Trophoblast cell (in vitro differentiated cells and primary cell): ENCODE measurements at regions not wholly inside any gene's neighbourhood (a gene's known extent, or its start where the extent isn't known, plus 50 kb on each side); places are given as distances from the start of the nearest gene placed in this dataset.
"Not testable (repeated sequence)": the region's sequence is repeated elsewhere in the genome, so short reads cannot be mapped to it uniquely, and the experiment has no call there.

Experiments used
- DNase-seq, 2 donors: peaks; one replicate each; pipeline ENCODE4 v3.0.0-alpha.2; 2016
- H2AFZ ChIP-seq: 2 replicates; pipeline ENCODE4 v1.6.1; 2013; ENCODE audit warnings: low read length, moderate library complexity, mild to moderate bottlenecking; ENCODE audit not compliant: insufficient read depth, poor library complexity
- H2AK5ac ChIP-seq: 2 replicates; pipeline ENCODE4 v1.6.1; 2013; ENCODE audit warnings: mild to moderate bottlenecking, low read length
- H2BK120ac ChIP-seq: 2 replicates; pipeline ENCODE4 v1.6.1; 2013; ENCODE audit warnings: low read length, mild to moderate bottlenecking, moderate library complexity; ENCODE audit not compliant: insufficient read depth, poor library complexity
- H2BK12ac ChIP-seq: 2 replicates; pipeline ENCODE4 v1.6.1; 2013; ENCODE audit warnings: mild to moderate bottlenecking, low read length, moderate library complexity
- H2BK5ac ChIP-seq: 2 replicates; pipeline ENCODE4 v1.6.1; 2013; ENCODE audit warnings: low read length, low read depth, moderate library complexity, mild to moderate bottlenecking; ENCODE audit not compliant: poor library complexity
- H3K14ac ChIP-seq: 2 replicates; pipeline ENCODE4 v1.6.1; 2013; ENCODE audit warnings: mild to moderate bottlenecking, low read length
- H3K18ac ChIP-seq: 2 replicates; pipeline ENCODE4 v1.6.1; 2013; ENCODE audit warnings: mild to moderate bottlenecking, low read length
- H3K23ac ChIP-seq: 2 replicates; pipeline ENCODE4 v1.6.1; 2013; ENCODE audit warnings: low read length
- H3K27ac ChIP-seq: 2 replicates; pipeline ENCODE4 v1.5.1; 2013; ENCODE audit warnings: low read depth, mild to moderate bottlenecking, inconsistent platforms, low read length, moderate library complexity
- H3K27me3 ChIP-seq: 2 replicates; pipeline ENCODE4 v1.6.1; 2013; ENCODE audit warnings: inconsistent platforms, mild to moderate bottlenecking, low read length, moderate library complexity; ENCODE audit not compliant: insufficient read depth
- H3K36me3 ChIP-seq, 2 experiments: 1 replicate in 1 of 2; 2 replicates in 1 of 2; pipeline ENCODE4 v1.6.1; 2013; ENCODE audit warnings: low read length in 2 of 2, mild to moderate bottlenecking in 2 of 2, moderate library complexity in 1 of 2; ENCODE audit not compliant: insufficient read depth in 2 of 2, control insufficient read depth in 1 of 2
- H3K4ac ChIP-seq: 2 replicates; pipeline ENCODE4 v1.6.1; 2013; ENCODE audit warnings: low read depth, mild to moderate bottlenecking, low read length, moderate library complexity
- H3K4me1 ChIP-seq, 2 experiments: 1 replicate in 1 of 2; 2 replicates in 1 of 2; pipeline ENCODE4 v1.6.1; 2013; ENCODE audit warnings: low read length in 2 of 2, mild to moderate bottlenecking in 2 of 2, moderate library complexity in 1 of 2; ENCODE audit not compliant: insufficient read depth in 2 of 2, control insufficient read depth in 1 of 2
- H3K4me2 ChIP-seq: 2 replicates; pipeline ENCODE4 v1.6.1; 2013; ENCODE audit warnings: inconsistent platforms, mild to moderate bottlenecking, low read length, moderate library complexity
- H3K4me3 ChIP-seq: 2 replicates; pipeline ENCODE4 v1.5.1; 2013; ENCODE audit warnings: mild to moderate bottlenecking, low read depth, low read length, inconsistent platforms
- H3K79me1 ChIP-seq: one replicate; pipeline ENCODE4 v1.6.1; 2013; ENCODE audit warnings: low read length
- H3K79me2 ChIP-seq: 2 replicates; pipeline ENCODE4 v1.6.1; 2013; ENCODE audit warnings: low read length, mild to moderate bottlenecking; ENCODE audit not compliant: control insufficient read depth, insufficient read depth, poor library complexity
- H3K9ac ChIP-seq: 2 replicates; pipeline ENCODE4 v1.6.1; 2013; ENCODE audit warnings: mild to moderate bottlenecking, low read length
- H3K9me3 ChIP-seq: 2 replicates; pipeline ENCODE4 v1.6.1; 2013; ENCODE audit warnings: low read depth, mild to moderate bottlenecking, control low read depth, inconsistent platforms, low read length; ENCODE audit not compliant: insufficient read depth
- H4K12ac ChIP-seq: 2 replicates; pipeline ENCODE4 v1.6.1; 2013; ENCODE audit warnings: low read depth, mild to moderate bottlenecking, low read length, moderate library complexity
- H4K8ac ChIP-seq: 2 replicates; pipeline ENCODE4 v1.6.1; 2013; ENCODE audit warnings: low read depth, mild to moderate bottlenecking, low read length, moderate library complexity
- H4K91ac ChIP-seq: one replicate; pipeline ENCODE4 v1.6.1; 2013; ENCODE audit warnings: low read depth, mild to moderate bottlenecking, low read length, moderate library complexity
- WGBS: extraction: QIAGEN DNeasy Blood & Tissue Kit; methylation state at CpG from one replicate; pipeline ENCODE4 v1.1.7; 2013; ENCODE audit warnings: missing lambda C conversion rate; ENCODE audit not compliant: insufficient read length, insufficient coverage; ENCODE audit errors: extremely low coverage; 5-methylcytosine and 5-hydroxymethylcytosine counted together

- Histone ChIP-seq H3K4ac (no peak overlapping the region), H3K18ac (no peak overlapping the region)
These were observed 65.8 kb upstream of the TMTC2 start for GRCh38 chr12:82620917-82621316.

GRCh38 chr12:82625523-82625922 lies 61.2 kb upstream of the TMTC2 start:
- no peak overlapping the region for H2AFZ ChIP-seq
- H3K4me1 ChIP-seq = no peaks in the 10 kb centered on the region
- H3K27me3 ChIP-seq = no peaks in the 10 kb centered on the region
- H2BK12ac ChIP-seq = no peak overlapping the region
- H3K4ac ChIP-seq = no peak overlapping the region
- no peak for DNase-seq
- H3K79me1 ChIP-seq = no peaks in the 10 kb centered on the region
- H2BK5ac ChIP-seq = no peak overlapping the region
- H3K9me3 ChIP-seq = no peaks in the 10 kb centered on the region
- H3K4me3 ChIP-seq = no peak overlapping the region
- no peak overlapping the region for H3K27ac ChIP-seq
- H3K18ac ChIP-seq = no peak overlapping the region
- no peak overlapping the region for H3K4me2 ChIP-seq
- no peak overlapping the region for H4K8ac ChIP-seq
- no peak overlapping the region for H3K23ac ChIP-seq
- no peak overlapping the region for H4K91ac ChIP-seq
- H3K14ac ChIP-seq = no peak overlapping the region
- H3K9ac ChIP-seq = no peak overlapping the region
- H4K12ac ChIP-seq = no peak overlapping the region
- H3K36me3 ChIP-seq = no peaks in the 10 kb centered on the region
- no peaks in the 10 kb centered on the region for H3K79me2 ChIP-seq
- H2AK5ac ChIP-seq = no peak overlapping the region
- no CpG with 5 or more reads among the region's 3 CpGs for WGBS
- H2BK120ac ChIP-seq = no peak overlapping the region

More at GRCh38 chr12:82620917-82621316, 65.8 kb upstream of the TMTC2 start:
- Histone ChIP-seq H3K79me2 (no peaks in the 10 kb centered on the region), H3K36me3 (no peaks in the 10 kb centered on the region), H3K4me2 (no peak overlapping the region), H3K9me3 (no peaks in the 10 kb centered on the region), H4K12ac (no peak overlapping the region), H3K4me3 (no peak overlapping the region), H3K14ac (no peak overlapping the region), H3K4me1 (no peaks in the 10 kb centered on the region), H3K27ac (no peak overlapping the region), H2AFZ (no peak overlapping the region), H2BK5ac (no peak overlapping the region), H2BK12ac (no peak overlapping the region), H3K9ac (no peak overlapping the region), H3K79me1 (no peaks in the 10 kb centered on the region), H4K8ac (no peak overlapping the region), H4K91ac (no peak overlapping the region), H3K27me3 (no peaks in the 10 kb centered on the region), H2AK5ac (no peak overlapping the region), H3K23ac (no peak overlapping the region), H2BK120ac (no peak overlapping the region)
- no CpG with 5 or more reads among the region's 3 CpGs for WGBS
- DNase-seq = no peak

- Histone ChIP-seq H3K4me1 (no peaks in the 10 kb centered on the region), H2BK12ac (no peak overlapping the region), H3K4me3 (no peak overlapping the region), H3K27me3 (no peaks in the 10 kb centered on the region), H2BK5ac (no peak overlapping the region), H3K4ac (no peak overlapping the region), H2BK120ac (no peak overlapping the region), H3K9me3 (no peaks in the 10 kb centered on the region), H3K79me1 (no peaks in the 10 kb centered on the region), H3K36me3 (no peaks in the 10 kb centered on the region), H2AK5ac (no peak overlapping the region), H3K4me2 (no peak overlapping the region), H3K18ac (no peak overlapping the region), H3K23ac (no peak overlapping the region), H3K9ac (no peak overlapping the region), H3K14ac (no peak overlapping the region), H2AFZ (no peak overlapping the region), H4K91ac (no peak overlapping the region), H3K27ac (no peak overlapping the region), H3K79me2 (no peaks in the 10 kb centered on the region), H4K8ac (no peak overlapping the region), H4K12ac (no peak overlapping the region)
- WGBS = no CpG with 5 or more reads among the region's 7 CpGs
- peak in 1 of 2 donors; percentile 5 for DNase-seq
These were observed 58.9 kb upstream of the TMTC2 start for GRCh38 chr12:82627799-82628198.

- H3K23ac ChIP-seq, H2AFZ ChIP-seq, H2AK5ac ChIP-seq, H3K79me1 ChIP-seq, H3K14ac ChIP-seq, H4K8ac ChIP-seq, H2BK5ac ChIP-seq, H3K18ac ChIP-seq, H2BK12ac ChIP-seq, H3K36me3 ChIP-seq, H3K27me3 ChIP-seq, H3K9me3 ChIP-seq, DNase-seq, H4K91ac ChIP-seq, H3K4ac ChIP-seq, H2BK120ac ChIP-seq, H4K12ac ChIP-seq, H3K4me2 ChIP-seq, H3K4me1 ChIP-seq, H3K4me3 ChIP-seq, H3K9ac ChIP-seq, H3K79me2 ChIP-seq, H3K27ac ChIP-seq: not testable (repeated sequence)
- WGBS = no CpG with 5 or more reads among the region's 8 CpGs
These were observed 52.0 kb upstream of the TMTC2 start for GRCh38 chr12:82634495-82635258.
